LHCN-M2 (cell line): ENCODE measurements at regions not wholly inside any gene's neighbourhood (a gene's known extent, or its start where the extent isn't known, plus 50 kb on each side); places are given as distances from the start of the nearest gene placed in this dataset.
"Not testable (repeated sequence)": the region's sequence is repeated elsewhere in the genome, so short reads cannot be mapped to it uniquely, and the experiment has no call there.

Experiments used
- DNase-seq: peaks from one replicate; pipeline ENCODE4 v3.0.0-alpha.2; 2012; ENCODE audit warnings: low read depth

- DNase-seq, result no peak
Observed at GRCh38 chr6:105882121-105882803, 203.9 kb upstream of the PRDM1 start.

- DNase-seq, result no peak
Observed at GRCh38 chr6:105881608-105882007, 204.5 kb upstream of the PRDM1 start.

DNA sequence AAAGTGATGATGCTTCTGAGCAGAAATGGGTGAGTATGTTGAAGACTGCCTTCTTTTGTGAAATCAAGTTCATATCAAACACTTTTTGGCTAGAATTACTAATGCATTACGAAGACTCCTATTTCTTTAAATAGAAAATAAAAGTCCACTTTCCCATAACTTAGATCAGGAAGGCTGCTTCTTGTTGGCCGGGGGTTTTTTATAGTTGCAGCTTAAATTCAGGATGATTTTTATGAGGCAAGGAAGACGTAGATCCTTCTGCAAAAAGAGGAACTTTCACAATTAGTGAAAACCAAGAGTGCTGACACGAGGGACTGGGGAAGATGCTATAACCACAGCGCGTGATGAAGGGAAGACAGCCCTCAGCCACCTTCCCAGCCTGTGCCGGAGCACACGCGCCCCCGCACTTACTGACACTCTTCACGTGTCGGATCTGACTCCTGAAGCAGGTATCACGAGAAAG is 206.1 kb upstream of the PRDM1 start:
- DNase-seq, result no peak

DNA sequence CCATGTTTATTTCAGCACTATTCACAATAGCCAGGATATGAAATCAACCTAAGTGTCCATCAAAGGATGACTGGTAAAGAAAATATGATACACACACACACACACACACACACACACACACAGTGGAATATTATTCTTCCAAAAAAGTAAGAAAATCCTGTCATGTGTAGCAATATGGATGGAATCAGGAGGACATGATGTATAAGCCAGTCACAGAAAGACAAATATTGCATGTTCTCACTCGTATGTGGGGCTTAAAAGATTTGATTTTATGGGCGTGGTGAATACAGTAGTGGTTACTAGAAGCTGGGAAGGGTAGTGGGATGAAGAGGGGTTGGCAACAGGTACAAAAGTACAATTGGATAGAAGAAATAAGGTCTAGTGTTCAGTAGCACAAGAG is 207.0 kb upstream of the PRDM1 start:
- DNase-seq, result no peak

- no peak for DNase-seq
Observed at GRCh38 chr6:105875974-105876640, 210.0 kb upstream of the PRDM1 start.

DNA sequence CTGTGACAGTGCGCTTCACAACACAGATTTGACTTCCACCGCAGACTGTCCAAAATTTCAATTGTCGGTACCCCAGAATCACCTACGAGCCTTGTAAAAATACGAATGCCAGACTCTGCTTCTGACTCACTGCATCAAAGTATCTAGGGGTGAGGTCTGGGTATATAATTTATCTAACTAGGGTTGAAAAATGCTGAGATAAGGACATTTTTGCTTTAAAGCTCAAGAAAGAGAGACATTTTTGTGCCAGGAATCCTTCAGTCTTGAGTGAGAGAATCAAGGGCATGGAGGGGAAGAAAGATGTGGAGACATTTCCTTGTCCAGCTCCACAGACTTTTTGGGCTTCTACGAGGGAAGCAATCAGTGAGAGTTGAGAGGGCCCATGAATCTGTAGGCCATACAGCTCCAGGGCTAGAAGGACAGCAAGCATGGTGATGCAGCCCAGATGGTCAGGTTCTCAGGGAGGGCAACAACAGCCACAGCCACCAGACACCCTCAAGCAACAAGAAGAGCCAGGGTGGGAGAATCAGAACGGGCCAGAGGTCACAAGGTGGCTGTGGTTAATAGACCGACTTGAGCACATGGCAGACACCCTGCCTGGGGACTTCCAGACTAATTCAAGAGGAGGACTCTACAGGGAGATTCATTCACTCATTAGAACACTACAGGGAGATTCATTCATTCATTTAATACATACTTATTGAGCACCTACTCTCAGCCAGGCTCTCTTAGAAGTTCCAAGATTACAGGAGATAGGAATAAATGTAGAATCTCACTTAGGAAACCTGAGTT is 211.1 kb upstream of the PRDM1 start:
- DNase-seq, result no peak

GRCh38 chr6:105873799-105874198 is 212.3 kb upstream of the PRDM1 start:
- no peak for DNase-seq

- DNase-seq, result no peak
Observed at GRCh38 chr6:105873211-105873704, 212.9 kb upstream of the PRDM1 start.

GRCh38 chr6:105872249-105872648 is 213.9 kb upstream of the PRDM1 start:
- DNase-seq, result no peak

DNA sequence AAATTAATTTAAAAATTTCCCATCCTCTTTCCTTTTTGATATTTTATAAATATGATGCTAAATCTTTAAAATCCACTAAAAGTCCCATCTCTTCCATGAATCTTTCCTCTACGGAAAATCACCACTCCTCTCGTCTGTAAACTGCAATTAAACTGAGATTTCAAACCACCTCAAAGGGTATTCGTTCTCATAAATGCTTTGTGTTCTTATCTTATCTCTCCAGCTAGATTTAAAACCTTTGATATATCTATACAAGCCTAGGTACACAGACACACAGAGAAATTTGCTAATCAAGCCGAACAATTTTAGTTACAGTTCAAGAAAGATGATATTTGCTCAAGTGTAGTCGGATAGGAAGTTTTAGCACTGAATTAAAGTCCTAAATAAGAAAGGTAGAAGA is 214.6 kb upstream of the PRDM1 start:
- no peak for DNase-seq

GRCh38 chr6:105869835-105870440 is 216.2 kb upstream of the PRDM1 start:
- no peak for DNase-seq

GRCh38 chr6:105868823-105869460 is 217.2 kb upstream of the PRDM1 start:
- DNase-seq, result no peak

DNA sequence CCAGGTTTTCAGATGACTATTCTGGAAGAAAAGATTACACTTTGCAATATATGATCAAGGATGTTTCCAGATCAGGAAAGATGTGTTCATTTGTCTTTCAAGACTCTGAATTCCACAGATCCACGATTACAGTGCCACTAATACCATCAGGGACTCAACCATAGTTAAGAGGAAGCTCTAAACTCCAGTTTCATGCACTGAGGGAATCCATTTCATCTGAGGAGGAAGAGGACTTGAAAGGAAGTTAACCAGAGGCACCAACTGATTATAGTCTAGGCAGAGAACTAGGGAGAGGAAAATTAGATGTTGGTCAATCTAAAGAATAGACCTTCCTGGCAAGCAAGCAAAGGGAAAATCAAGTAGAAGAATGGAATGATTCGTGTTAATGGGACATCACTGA is 218.3 kb upstream of the PRDM1 start:
- DNase-seq, result no peak

- no peak for DNase-seq
Observed at GRCh38 chr6:105867277-105867676, 218.9 kb upstream of the PRDM1 start.

GRCh38 chr6:105862936-105863607 is 223.1 kb upstream of the PRDM1 start:
- no peak for DNase-seq

DNA sequence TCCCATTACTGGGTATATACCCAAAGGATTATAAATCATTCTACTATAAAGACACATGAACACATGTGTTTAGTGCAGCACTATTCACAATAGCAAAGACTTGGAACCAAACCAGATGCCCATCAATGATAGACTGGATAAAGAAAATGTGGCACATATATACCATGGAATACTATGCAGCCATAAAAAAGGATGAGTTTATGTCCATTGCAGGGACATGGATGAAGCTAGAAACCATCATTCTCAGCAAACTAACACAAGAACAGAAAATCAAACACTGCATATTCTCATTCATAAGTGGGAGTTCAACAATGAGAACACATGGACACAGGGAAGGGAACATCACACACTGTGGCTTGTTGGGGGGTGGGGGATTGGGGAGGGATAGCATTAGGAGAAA is 225.2 kb upstream of the PRDM1 start:
- DNase-seq, result not testable (repeated sequence)

DNA sequence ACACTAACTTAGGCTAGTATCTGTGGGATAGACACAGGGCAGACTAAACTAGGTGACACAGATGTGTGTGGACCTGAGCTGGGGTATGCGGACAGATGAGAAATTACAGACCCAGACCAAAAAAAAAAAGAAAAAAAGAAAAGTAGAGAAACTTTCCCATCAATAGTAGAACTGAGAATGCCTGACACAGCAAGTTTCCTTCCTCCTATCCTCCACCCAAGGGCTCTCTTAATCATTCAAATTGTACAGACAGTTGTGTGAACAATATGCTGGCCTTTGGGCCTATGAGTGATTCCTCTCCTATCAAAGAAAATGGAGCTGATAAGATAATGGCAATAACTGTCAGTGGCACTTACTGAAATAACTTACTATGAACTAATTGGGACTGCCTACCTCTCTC is 226.7 kb upstream of the PRDM1 start:
- DNase-seq, result no peak

GRCh38 chr6:105858639-105859038 is 227.5 kb upstream of the PRDM1 start:
- not testable (repeated sequence) for DNase-seq

DNA sequence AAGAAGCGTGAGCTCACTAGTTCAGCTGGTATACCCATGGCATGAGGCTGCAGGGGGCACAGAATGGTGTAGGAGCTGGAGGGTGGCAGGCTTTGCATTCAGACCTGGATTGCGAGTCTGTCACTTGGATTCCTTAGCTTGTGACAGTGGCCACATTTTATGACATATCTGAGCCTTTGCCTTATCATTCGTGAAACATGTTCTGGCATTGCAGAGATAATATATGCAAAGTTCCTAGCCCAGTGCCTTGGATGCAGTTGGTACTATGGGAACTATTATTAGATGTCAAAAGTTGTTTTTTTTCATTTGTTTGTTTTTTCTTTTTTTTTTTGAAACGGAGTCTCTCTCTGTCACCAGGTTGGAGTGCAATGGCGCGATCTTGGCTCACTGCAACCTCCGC is 230.7 kb upstream of the PRDM1 start:
- DNase-seq, result no peak

DNA sequence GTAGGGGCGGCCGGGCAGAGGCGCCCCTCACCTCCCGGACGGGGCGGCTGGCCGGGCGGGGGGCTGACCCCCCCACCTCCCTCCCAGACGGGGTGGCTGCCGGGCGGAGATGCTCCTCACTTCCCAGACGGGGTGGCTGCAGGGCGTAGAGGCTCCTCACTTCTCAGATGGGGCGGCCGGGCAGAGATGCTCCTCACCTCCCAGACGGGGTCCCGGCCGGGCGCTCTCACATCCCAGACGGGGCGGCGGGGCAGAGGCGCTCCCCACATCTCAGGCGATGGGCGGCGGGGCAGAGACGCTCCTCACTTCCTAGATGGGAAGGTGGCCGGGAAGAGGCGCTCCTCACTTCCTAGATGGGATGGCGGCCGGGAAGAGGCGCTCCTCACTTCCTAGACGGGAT is 232.2 kb upstream of the PRDM1 start:
- DNase-seq, result not testable (repeated sequence)

DNA sequence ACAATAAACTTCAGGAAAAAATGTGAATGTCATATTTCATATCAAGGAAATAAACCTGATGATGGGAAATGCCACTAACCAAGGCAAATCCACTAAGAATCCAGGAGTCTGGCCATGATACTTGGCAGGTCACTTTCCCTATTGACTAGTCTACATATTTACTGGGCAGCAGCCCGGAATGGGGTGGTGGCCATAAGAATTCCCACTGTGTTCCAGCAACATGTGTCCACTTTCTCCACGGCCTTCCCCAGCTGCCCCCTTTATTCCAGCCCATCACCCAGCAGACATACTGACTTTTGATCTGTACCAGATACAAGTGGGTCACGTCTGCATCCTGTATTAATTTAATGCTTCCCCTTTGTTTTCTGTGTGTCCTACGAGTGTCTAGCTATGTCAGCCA is 234.5 kb upstream of the PRDM1 start:
- DNase-seq, result no peak
